SK-N-SH (cell line): ENCODE measurements at regions not wholly inside any gene's neighbourhood (a gene's known extent, or its start where the extent isn't known, plus 50 kb on each side); places are given as distances from the start of the nearest gene placed in this dataset.

ENCODE experiments used
- CTCF ChIA-PET: fragments of 300-600, 350-600 bp; formaldehyde crosslinking; extraction: SDS; loops from one replicate; lab custom pipeline; 2021; lab: Yijun Ruan, JAX
- POLR2A ChIA-PET: fragments of 350-600 bp; sonication (Branson Sonifier 250); formaldehyde crosslinking; extraction: SDS; loops from one replicate; lab custom pipeline; 2020; ENCODE audit warnings: antibody characterized with exemption, inconsistent platforms; lab: Yijun Ruan, JAX
- DNase-seq: peaks from one replicate; pipeline ENCODE4 v3.0.0; 2012
- H2AFZ ChIP-seq: fragments of 200-600 bp; sonication (generic); 2 replicates; pipeline ENCODE4 v1.8.1; 2016; ENCODE audit warnings: antibody characterized with exemption, mild to moderate bottlenecking, low read depth
- H3F3A ChIP-seq: fragments of 200-600 bp; sonication (generic); replicated peaks from 2 replicates; pipeline ENCODE3; 2016; ENCODE audit warnings: antibody characterized with exemption, mild to moderate bottlenecking; ENCODE audit not compliant: insufficient read depth
- H3K27ac ChIP-seq, 2 experiments: fragments of 200-500 bp in 1 of 2; fragments of 200-600 bp in 1 of 2; sonication (Bioruptor generic) in 1 of 2; sonication (generic), shearing (Covaris generic) in 1 of 2; 2 replicates each; pipeline versions ENCODE4 v1.5.1 to v1.6.1; 2014 to 2016; ENCODE audit warnings: low read depth in 2 of 2, inconsistent platforms in 1 of 2, low read length in 1 of 2, mild to moderate bottlenecking in 1 of 2, mixed read lengths in 1 of 2
- H3K27me3 ChIP-seq: fragments of 200-600 bp; sonication (generic), shearing (Covaris generic); 2 replicates; pipeline ENCODE4 v1.6.1; 2016; ENCODE audit warnings: mixed run types; ENCODE audit not compliant: insufficient read depth
- H3K36me3 ChIP-seq, 2 experiments: fragments of 200-500 bp in 1 of 2; fragments of 200-600 bp in 1 of 2; sonication (Bioruptor generic) in 1 of 2; sonication (generic) in 1 of 2; replicated peaks in 1 of 2; 2 replicates each; pipeline versions ENCODE3 to v1.5.1; 2014 to 2016; ENCODE audit warnings: low read length in 1 of 2, mild to moderate bottlenecking in 1 of 2; ENCODE audit not compliant: insufficient read depth in 2 of 2, control insufficient read depth in 1 of 2
- H3K4me1 ChIP-seq, 2 experiments: fragments of 200-500 bp in 1 of 2; fragments of 200-600 bp in 1 of 2; sonication (Bioruptor generic) in 1 of 2; sonication (generic), shearing (Covaris generic) in 1 of 2; 2 replicates each; pipeline versions ENCODE4 v1.5.1 to v1.6.1; 2014 to 2016; ENCODE audit warnings: low read depth in 1 of 2, low read length in 1 of 2, mixed run types in 1 of 2; ENCODE audit not compliant: insufficient read depth in 2 of 2, control insufficient read depth in 1 of 2
- H3K4me2 ChIP-seq: fragments of 200-600 bp; sonication (generic), shearing (Covaris generic); 2 replicates; pipeline ENCODE4 v1.6.1; 2017; ENCODE audit warnings: mixed run types
- H3K4me3 ChIP-seq, 2 experiments: fragments of 200-500 bp in 1 of 2; fragments of 200-600 bp in 1 of 2; sonication (Bioruptor generic) in 1 of 2; sonication (generic), shearing (Covaris generic) in 1 of 2; 2 replicates each; pipeline versions ENCODE4 v1.5.1 to v1.8.1; 2014 to 2016; ENCODE audit warnings: low read depth in 2 of 2, inconsistent platforms in 1 of 2, low read length in 1 of 2, mild to moderate bottlenecking in 1 of 2, mixed read lengths in 1 of 2, moderate library complexity in 1 of 2
- H3K79me2 ChIP-seq: fragments of 200-600 bp; sonication (generic); 2 replicates; pipeline ENCODE4 v1.8.1; 2017; ENCODE audit warnings: mild to moderate bottlenecking; ENCODE audit not compliant: insufficient read depth
- H3K9ac ChIP-seq: fragments of 200-600 bp; sonication (generic); 2 replicates; pipeline ENCODE4 v1.6.1; 2017; ENCODE audit warnings: mixed run types
- H3K9me2 ChIP-seq: fragments of 200-600 bp; sonication (generic); 2 replicates; pipeline ENCODE4 v1.6.1; 2017; ENCODE audit warnings: mixed run types
- H3K9me3 ChIP-seq: fragments of 200-600 bp; sonication (generic); 2 replicates; pipeline ENCODE4 v1.6.1; 2017; ENCODE audit warnings: mixed run types, mild to moderate bottlenecking, moderate library complexity
- H4K20me1 ChIP-seq: fragments of 200-600 bp; sonication (generic); 2 replicates; pipeline ENCODE4 v1.6.1; 2017; ENCODE audit warnings: mild to moderate bottlenecking, mixed run types; ENCODE audit not compliant: insufficient read depth
- CHD2 ChIP-seq: fragments of 150-350 bp; IDR thresholded peaks from 2 replicates; pipeline ENCODE4 v1.6.1; 2018; ENCODE audit warnings: low read length; ENCODE audit not compliant: partially characterized antibody
- EP300 ChIP-seq, 2 experiments: IDR thresholded peaks; 2 replicates each; pipeline versions ENCODE4 v1.4.0 to v1.6.1; 2012; ENCODE audit warnings: borderline replicate concordance in 1 of 2, low read depth in 1 of 2, low read length in 1 of 2
- EZH2phosphoT487 ChIP-seq: fragments of 200-600 bp; sonication (generic); IDR thresholded peaks from 2 replicates; pipeline ENCODE4 v1.6.1; 2017; ENCODE audit warnings: low read depth, mixed run types, mild to moderate bottlenecking, antibody characterized with exemption, moderate library complexity, borderline replicate concordance
- FOXJ3 ChIP-seq: sonication (generic); formaldehyde crosslinking; IDR thresholded peaks from 2 replicates; pipeline ENCODE4 v1.5.1; 2020; ENCODE audit warnings: mild to moderate bottlenecking, missing genetic modification reagents
- IRF3 ChIP-seq: fragments of 150-350 bp; IDR thresholded peaks from 2 replicates; pipeline ENCODE4 v1.6.1; 2016; ENCODE audit warnings: mild to moderate bottlenecking, low read depth, low read length
- JUND ChIP-seq: IDR thresholded peaks from 2 replicates; pipeline ENCODE4 v1.4.0; 2012
- MAX ChIP-seq: IDR thresholded peaks from 2 replicates; pipeline ENCODE4 v1.4.0; 2012; ENCODE audit warnings: low read depth
- NFIC ChIP-seq: IDR thresholded peaks from 2 replicates; pipeline ENCODE4 v1.4.0; 2012; ENCODE audit warnings: borderline replicate concordance
- RAD21 ChIP-seq: IDR thresholded peaks from 2 replicates; pipeline ENCODE4 v1.6.1; 2012; ENCODE audit warnings: mild to moderate bottlenecking, low read length
- RCOR1 ChIP-seq: fragments of 150-350 bp; IDR thresholded peaks from 2 replicates; pipeline ENCODE4 v1.6.1; 2017; ENCODE audit warnings: antibody characterized with exemption, low read length
- REST ChIP-seq: IDR thresholded peaks from 2 replicates; pipeline ENCODE4 v1.6.1; 2012; ENCODE audit warnings: mild to moderate bottlenecking, low read depth, low read length, moderate library complexity
- RFX5 ChIP-seq: IDR thresholded peaks from 2 replicates; pipeline ENCODE4 v1.6.1; 2012; ENCODE audit warnings: mild to moderate bottlenecking, improper control_type of control experiment, low read length
- RXRA ChIP-seq: IDR thresholded peaks from 2 replicates; pipeline ENCODE4 v1.4.0; 2012; ENCODE audit warnings: low read depth, mild to moderate bottlenecking, borderline replicate concordance
- SMC3 ChIP-seq: IDR thresholded peaks from 2 replicates; pipeline ENCODE4 v1.6.1; 2012; ENCODE audit warnings: low read depth, low read length, improper control_type of control experiment
- TAF1 ChIP-seq: IDR thresholded peaks from 2 replicates; pipeline ENCODE4 v1.6.1; 2012; ENCODE audit warnings: low read depth, mild to moderate bottlenecking, low read length, moderate library complexity, borderline replicate concordance
- TCF12 ChIP-seq: IDR thresholded peaks from 2 replicates; pipeline ENCODE4 v1.4.0; 2012
- TEAD4 ChIP-seq: IDR thresholded peaks from 2 replicates; pipeline ENCODE4 v1.4.0; 2012; ENCODE audit warnings: mild to moderate bottlenecking, borderline replicate concordance; ENCODE audit not compliant: insufficient read depth
- USF2 ChIP-seq: fragments of 150-350 bp; IDR thresholded peaks from 2 replicates; pipeline ENCODE4 v1.6.1; 2017; ENCODE audit warnings: antibody characterized with exemption, low read length, low read depth, borderline replicate concordance
- WGBS: methylation state at CpG from one replicate; pipeline ENCODE4 v1.1.6; 2017; ENCODE audit warnings: low lambda C conversion rate; 5-methylcytosine and 5-hydroxymethylcytosine counted together

GRCh38 chr4:10285028-10285427 lies 168.4 kb upstream of the WDR1 start:
- no peak for DNase-seq
- no peaks in the 10 kb centered on the region for H3K27me3 ChIP-seq
- WGBS, result 0% methylated on average over 3 of the region's 3 CpGs

More at GRCh38 chr4:10285028-10285427, 168.4 kb upstream of the WDR1 start:
- Histone ChIP-seq H4K20me1 (no peaks in the 10 kb centered on the region), H3K79me2 (no peaks in the 10 kb centered on the region), H3K9ac (no peak overlapping the region), H3K27ac (no peak overlapping the region), H2AFZ (no peak overlapping the region), H3K4me1 (no peaks in the 10 kb centered on the region), H3K9me2 (no peaks in the 10 kb centered on the region), H3K4me2 (no peak overlapping the region), H3K36me3 (no peaks in the 10 kb centered on the region), H3K4me3 (no peak overlapping the region), H3F3A (peaks cover 6% of the 10 kb centered on the region), H3K9me3 (no peaks in the 10 kb centered on the region)
- TF ChIP-seq RCOR1 (no peak), FOXJ3 (CRISPR knock-in tag) (no peak), TCF12 (no peak), RAD21 (no peak), RXRA (no peak), EZH2phosphoT487 (no peak), RFX5 (no peak), MAX (no peak), USF2 (no peak), JUND (no peak), NFIC (no peak), IRF3 (no peak), CHD2 (no peak), SMC3 (no peak), TEAD4 (no peak), REST (no peak), TAF1 (no peak), EP300 (IDR thresholded peaks at IDR 0.05; ENCODE audit: borderline replicate concordance in 1 of 2, low read depth in 1 of 2, low read length in 1 of 2) (no peak)
- ChIA-PET CTCF (no interaction called here), POLR2A (no interaction called here)
